ENCODE measurements at regions not wholly inside any gene's neighbourhood (a gene's known extent, or its start where the extent isn't known, plus 50 kb on each side); places are given as distances from the start of the nearest gene placed in this dataset.

GRCh38 chr12:9381619-9382018 lies 173.4 kb upstream of the PZP start:
- Histone ChIP-seq H3K9ac (ENCODE audit: low read depth, low read length, poor library complexity, severe bottlenecking) (no peak overlapping the region), H3K4me1 (ENCODE audit: insufficient read depth, low read length, poor library complexity, severe bottlenecking) (no peaks in the 10 kb centered on the region), H3K36me3 (ENCODE audit: insufficient read depth, low read length) (no peaks in the 10 kb centered on the region), H3K9me2 (replicated peaks; ENCODE audit: low read depth, low read length) (no peaks in the 10 kb centered on the region), H3K4me3 (ENCODE audit: low read length, poor library complexity, severe bottlenecking) (no peak overlapping the region), H3K27me3 (ENCODE audit: insufficient read depth, low read length, poor library complexity, severe bottlenecking) (no peaks in the 10 kb centered on the region), H3K4me2 (ENCODE audit: low read depth, low read length, poor library complexity, severe bottlenecking) (no peak overlapping the region), H2AFZ (ENCODE audit: low read length) (0 out of 2 replicates have a peak overlapping the region, but pooled peaks have one; percentile 8), H4K20me1 (ENCODE audit: insufficient read depth, low read length, poor library complexity, severe bottlenecking) (no peaks in the 10 kb centered on the region), H3K9me3 (ENCODE audit: insufficient read depth, low read depth, low read length) (no peaks in the 10 kb centered on the region), H3F3A (ENCODE audit: low read depth) (no peaks in the 10 kb centered on the region), H3K79me2 (ENCODE audit: insufficient read depth, low read length) (no peaks in the 10 kb centered on the region)
- TF ChIP-seq EZH2phosphoT487 (IDR thresholded peaks at IDR 0.05; ENCODE audit: borderline replicate concordance): no peak

GRCh38 chr12:9380650-9381049 lies 172.5 kb upstream of the PZP start:
- Histone ChIP-seq H3K9me2 (replicated peaks; ENCODE audit: low read depth, low read length) (no peaks in the 10 kb centered on the region), H3K79me2 (ENCODE audit: insufficient read depth, low read length) (no peaks in the 10 kb centered on the region), H3K9me3 (ENCODE audit: insufficient read depth, low read depth, low read length) (no peaks in the 10 kb centered on the region), H3K4me1 (ENCODE audit: insufficient read depth, low read length, poor library complexity, severe bottlenecking) (no peaks in the 10 kb centered on the region), H3K36me3 (ENCODE audit: insufficient read depth, low read length) (no peaks in the 10 kb centered on the region), H3K27me3 (ENCODE audit: insufficient read depth, low read length, poor library complexity, severe bottlenecking) (no peaks in the 10 kb centered on the region), H4K20me1 (ENCODE audit: insufficient read depth, low read length, poor library complexity, severe bottlenecking) (no peaks in the 10 kb centered on the region), H3K4me3 (ENCODE audit: low read length, poor library complexity, severe bottlenecking) (no peak overlapping the region), H2AFZ (ENCODE audit: low read length) (no peak overlapping the region), H3K9ac (ENCODE audit: low read depth, low read length, poor library complexity, severe bottlenecking) (no peak overlapping the region), H3F3A (ENCODE audit: low read depth) (no peaks in the 10 kb centered on the region), H3K4me2 (ENCODE audit: low read depth, low read length, poor library complexity, severe bottlenecking) (no peak overlapping the region)
- TF ChIP-seq EZH2phosphoT487 (IDR thresholded peaks at IDR 0.05; ENCODE audit: borderline replicate concordance) (no peak), CTCF (conservative IDR thresholded peaks at IDR 0.05; ENCODE audit: low read length) (no peak)

GRCh38 chr12:9379023-9379742 lies 171.0 kb upstream of the PZP start:
- Histone ChIP-seq H3K9me2 (replicated peaks; ENCODE audit: low read depth, low read length) (no peaks in the 10 kb centered on the region), H2AFZ (ENCODE audit: low read length) (no peak overlapping the region), H3K4me2 (ENCODE audit: low read depth, low read length, poor library complexity, severe bottlenecking) (no peak overlapping the region), H3K79me2 (ENCODE audit: insufficient read depth, low read length) (no peaks in the 10 kb centered on the region), H3K9me3 (ENCODE audit: insufficient read depth, low read depth, low read length) (no peaks in the 10 kb centered on the region), H3F3A (ENCODE audit: low read depth) (no peaks in the 10 kb centered on the region), H3K27me3 (ENCODE audit: insufficient read depth, low read length, poor library complexity, severe bottlenecking) (no peaks in the 10 kb centered on the region), H3K36me3 (ENCODE audit: insufficient read depth, low read length) (no peaks in the 10 kb centered on the region), H3K4me1 (ENCODE audit: insufficient read depth, low read length, poor library complexity, severe bottlenecking) (no peaks in the 10 kb centered on the region), H4K20me1 (ENCODE audit: insufficient read depth, low read length, poor library complexity, severe bottlenecking) (no peaks in the 10 kb centered on the region), H3K4me3 (ENCODE audit: low read length, poor library complexity, severe bottlenecking) (no peak overlapping the region), H3K9ac (ENCODE audit: low read depth, low read length, poor library complexity, severe bottlenecking) (no peak overlapping the region)
- TF ChIP-seq EZH2phosphoT487 (IDR thresholded peaks at IDR 0.05; ENCODE audit: borderline replicate concordance) (no peak), CTCF (conservative IDR thresholded peaks at IDR 0.05; ENCODE audit: low read length) (no peak)

- Histone ChIP-seq H3K36me3 (ENCODE audit: insufficient read depth, low read length) (no peaks in the 10 kb centered on the region), H3K9ac (ENCODE audit: low read depth, low read length, poor library complexity, severe bottlenecking) (no peak overlapping the region), H3K9me3 (ENCODE audit: insufficient read depth, low read depth, low read length) (no peaks in the 10 kb centered on the region), H4K20me1 (ENCODE audit: insufficient read depth, low read length, poor library complexity, severe bottlenecking) (no peaks in the 10 kb centered on the region), H3K79me2 (ENCODE audit: insufficient read depth, low read length) (no peaks in the 10 kb centered on the region), H3K27me3 (ENCODE audit: insufficient read depth, low read length, poor library complexity, severe bottlenecking) (no peaks in the 10 kb centered on the region), H3K4me3 (ENCODE audit: low read length, poor library complexity, severe bottlenecking) (no peak overlapping the region), H3K4me1 (ENCODE audit: insufficient read depth, low read length, poor library complexity, severe bottlenecking) (no peaks in the 10 kb centered on the region), H3K4me2 (ENCODE audit: low read depth, low read length, poor library complexity, severe bottlenecking) (no peak overlapping the region), H2AFZ (ENCODE audit: low read length) (no peak overlapping the region), H3F3A (ENCODE audit: low read depth) (no peaks in the 10 kb centered on the region), H3K9me2 (replicated peaks; ENCODE audit: low read depth, low read length) (no peaks in the 10 kb centered on the region)
- TF ChIP-seq CTCF (conservative IDR thresholded peaks at IDR 0.05; ENCODE audit: low read length) (peak; percentile 49), EZH2phosphoT487 (IDR thresholded peaks at IDR 0.05; ENCODE audit: borderline replicate concordance) (no peak)
Measured at GRCh38 chr12:9378430-9378835, 170.2 kb upstream of the PZP start.

All from Loucy (cell line).